Astrocyte (in vitro differentiated cells and primary cell): ENCODE measurements at regions not wholly inside any gene's neighbourhood (a gene's known extent, or its start where the extent isn't known, plus 50 kb on each side); places are given as distances from the start of the nearest gene placed in this dataset.

Source experiments
- DNase-seq: peaks from one replicate; pipeline ENCODE4 v3.0.0-alpha.2; 2010; ENCODE audit warnings: low read depth
- FAIRE-seq: peaks from 2 replicates; lab custom pipeline; 2011; peaks lifted over from hg19 to GRCh38; lab: Jason Lieb, UNC
- H2AFZ ChIP-seq: 2 replicates; pipeline ENCODE4 v1.6.0; 2012; ENCODE audit warnings: low read depth, low read length, inconsistent platforms
- H3K27ac ChIP-seq: 2 replicates; pipeline ENCODE4 v1.5.1; 2011; ENCODE audit warnings: low read depth, low read length, inconsistent platforms
- H3K27me3 ChIP-seq: 2 replicates; pipeline ENCODE4 v1.6.0; 2011; ENCODE audit warnings: low read length, inconsistent platforms; ENCODE audit not compliant: insufficient read depth
- H3K36me3 ChIP-seq: 2 replicates; pipeline ENCODE4 v1.5.1; 2011; ENCODE audit warnings: low read length, inconsistent platforms; ENCODE audit not compliant: insufficient read depth
- H3K4me1 ChIP-seq: 2 replicates; pipeline ENCODE4 v1.5.1; 2011; ENCODE audit warnings: low read length, inconsistent platforms; ENCODE audit not compliant: insufficient read depth
- H3K4me2 ChIP-seq: 2 replicates; pipeline ENCODE4 v1.6.0; 2012; ENCODE audit warnings: low read length, inconsistent platforms
- H3K4me3 ChIP-seq: 2 replicates; pipeline ENCODE4 v1.5.1; 2011; ENCODE audit warnings: low read depth, mild to moderate bottlenecking, low read length, inconsistent platforms; ENCODE audit not compliant: insufficient read depth
- H3K79me2 ChIP-seq: 2 replicates; pipeline ENCODE4 v1.6.0; 2012; ENCODE audit warnings: mild to moderate bottlenecking, low read length, inconsistent platforms; ENCODE audit not compliant: insufficient read depth
- H3K9ac ChIP-seq: 2 replicates; pipeline ENCODE4 v1.6.0; 2012; ENCODE audit warnings: mild to moderate bottlenecking, low read length, inconsistent platforms
- H3K9me3 ChIP-seq: 2 replicates; pipeline ENCODE4 v1.5.1; 2012; ENCODE audit warnings: low read depth, mild to moderate bottlenecking, low read length, inconsistent platforms; ENCODE audit not compliant: insufficient read depth
- H4K20me1 ChIP-seq: 2 replicates; pipeline ENCODE4 v1.6.0; 2012; ENCODE audit warnings: low read length, inconsistent platforms; ENCODE audit not compliant: insufficient read depth
- H3K27ac Mint-ChIP-seq: one replicate; pipeline ENCODE4 v1.8.0; 2021; ENCODE audit warnings: mild to moderate bottlenecking, mixed read lengths; ENCODE audit not compliant: unreplicated experiment
- H3K27me3 Mint-ChIP-seq: one replicate; pipeline ENCODE4 v1.8.0; 2021; ENCODE audit warnings: low read depth, mixed read lengths; ENCODE audit not compliant: unreplicated experiment
- H3K36me3 Mint-ChIP-seq: one replicate; pipeline ENCODE4 v1.8.0; 2021; ENCODE audit warnings: low read depth, mixed read lengths; ENCODE audit not compliant: unreplicated experiment
- H3K4me1 Mint-ChIP-seq: one replicate; pipeline ENCODE4 v1.8.0; 2021; ENCODE audit warnings: low read depth, mixed read lengths; ENCODE audit not compliant: unreplicated experiment
- H3K4me3 Mint-ChIP-seq: one replicate; pipeline ENCODE4 v1.8.0; 2021; ENCODE audit warnings: mild to moderate bottlenecking, moderate library complexity, mixed read lengths; ENCODE audit not compliant: unreplicated experiment
- H3K9me3 Mint-ChIP-seq: one replicate; pipeline ENCODE4 v1.8.0; 2021; ENCODE audit warnings: mild to moderate bottlenecking, mixed read lengths; ENCODE audit not compliant: unreplicated experiment
- CTCF ChIP-seq: IDR thresholded peaks from 2 replicates; pipeline ENCODE4 v1.5.1; 2011; ENCODE audit warnings: low read depth, mild to moderate bottlenecking, inconsistent platforms, low read length, moderate library complexity; ENCODE audit not compliant: insufficient read depth
- EZH2 ChIP-seq: IDR thresholded peaks from 2 replicates; pipeline ENCODE4 v1.6.1; 2012; ENCODE audit warnings: mild to moderate bottlenecking, low read length, inconsistent platforms; ENCODE audit not compliant: insufficient read depth

- Histone ChIP-seq H3K9me3 (no peaks in the 10 kb centered on the region), H3K4me1 (peaks cover 12% of the 10 kb centered on the region), H2AFZ (no peak overlapping the region), H3K9ac (no peak overlapping the region), H4K20me1 (no peaks in the 10 kb centered on the region), H3K36me3 (no peaks in the 10 kb centered on the region), H3K27ac (no peak overlapping the region), H3K4me2 (no peak overlapping the region), H3K4me3 (no peak overlapping the region), H3K27me3 (no peaks in the 10 kb centered on the region), H3K79me2 (no peaks in the 10 kb centered on the region)
- DNase-seq, result peak; percentile 37
- peaks cover 6% of the 10 kb centered on the region for H3K9me3 Mint-ChIP-seq
- no peaks in the 10 kb centered on the region for H3K36me3 Mint-ChIP-seq
- peaks cover 28% of the 10 kb centered on the region for H3K4me1 Mint-ChIP-seq
- no peaks in the 10 kb centered on the region for H3K27me3 Mint-ChIP-seq
- peak; percentile 81 for FAIRE-seq
- no peak overlapping the region for H3K4me3 Mint-ChIP-seq
- TF ChIP-seq CTCF (no peak), EZH2 (no peak)
- H3K27ac Mint-ChIP-seq, result no peak overlapping the region
These were observed 223.1 kb downstream of the KDR start for GRCh38 chr4:54902271-54902670.

- H3K4me1 ChIP-seq, result peaks cover 12% of the 10 kb centered on the region
- no peak overlapping the region for H2AFZ ChIP-seq
- Mint-ChIP-seq H3K27ac (no peak overlapping the region), H3K4me3 (no peak overlapping the region), H3K27me3 (no peaks in the 10 kb centered on the region), H3K4me1 (peaks cover 31% of the 10 kb centered on the region), H3K36me3 (no peaks in the 10 kb centered on the region), H3K9me3 (peaks cover 3% of the 10 kb centered on the region)
- H3K4me2 ChIP-seq, result no peak overlapping the region
- TF ChIP-seq CTCF, result no peak
- TF ChIP-seq EZH2, result no peak
- H3K9me3 ChIP-seq, result no peaks in the 10 kb centered on the region
- H3K27ac ChIP-seq, result no peak overlapping the region
- H3K9ac ChIP-seq, result no peak overlapping the region
- no peaks in the 10 kb centered on the region for H3K79me2 ChIP-seq
- DNase-seq, result no peak
- no peaks in the 10 kb centered on the region for H4K20me1 ChIP-seq
- H3K27me3 ChIP-seq, result no peaks in the 10 kb centered on the region
- H3K36me3 ChIP-seq, result no peaks in the 10 kb centered on the region
- H3K4me3 ChIP-seq, result no peak overlapping the region
- FAIRE-seq, result no peak
These were observed 224.2 kb downstream of the KDR start for GRCh38 chr4:54901202-54901601.

GRCh38 chr4:54898656-54899340 lies 226.6 kb downstream of the KDR start:
- no peaks in the 10 kb centered on the region for H3K36me3 Mint-ChIP-seq
- peak; percentile 39 for DNase-seq
- no peaks in the 10 kb centered on the region for H3K9me3 ChIP-seq
- no peaks in the 10 kb centered on the region for H4K20me1 ChIP-seq
- no peak for TF ChIP-seq EZH2
- no peak for TF ChIP-seq CTCF
- no peak overlapping the region for H3K27ac Mint-ChIP-seq
- no peak for FAIRE-seq
- peaks cover 2% of the 10 kb centered on the region for H3K9me3 Mint-ChIP-seq
- no peak overlapping the region for H3K4me3 ChIP-seq
- H2AFZ ChIP-seq, result no peak overlapping the region
- H3K79me2 ChIP-seq, result no peaks in the 10 kb centered on the region
- no peak overlapping the region for H3K4me2 ChIP-seq
- H3K4me3 Mint-ChIP-seq, result no peak overlapping the region
- H3K36me3 ChIP-seq, result no peaks in the 10 kb centered on the region
- peaks cover 12% of the 10 kb centered on the region for H3K4me1 ChIP-seq
- H3K27me3 Mint-ChIP-seq, result peaks cover 1% of the 10 kb centered on the region
- H3K27ac ChIP-seq, result no peak overlapping the region
- no peak overlapping the region for H3K9ac ChIP-seq
- no peaks in the 10 kb centered on the region for H3K27me3 ChIP-seq
- peaks cover 31% of the 10 kb centered on the region for H3K4me1 Mint-ChIP-seq
